ENCODE measurements at regions not wholly inside any gene's neighbourhood (a gene's known extent, or its start where the extent isn't known, plus 50 kb on each side); places are given as distances from the start of the nearest gene placed in this dataset.

DNA sequence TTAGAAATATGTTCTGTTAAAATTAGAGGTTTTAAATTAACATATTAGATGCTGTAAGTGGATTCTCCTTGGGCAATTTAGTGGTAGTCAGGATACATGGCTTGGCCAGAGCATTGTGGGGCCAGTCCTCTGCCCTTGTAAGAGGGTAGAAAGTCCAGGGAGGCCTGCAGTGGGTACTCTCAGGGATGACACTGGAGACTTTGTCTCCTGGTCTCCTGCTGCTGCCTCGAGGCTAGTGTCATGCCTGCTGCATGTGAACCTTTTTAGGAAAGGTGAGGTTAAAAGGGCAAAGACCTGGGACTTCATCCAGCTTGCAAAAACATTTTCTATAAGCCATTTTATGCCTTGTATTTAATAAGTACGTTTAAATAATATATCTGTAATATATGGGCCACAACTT lies 96.8 kb upstream of the PROK2 start:
- DNase-seq (ENCODE audit: low read depth) = no peak

DNA sequence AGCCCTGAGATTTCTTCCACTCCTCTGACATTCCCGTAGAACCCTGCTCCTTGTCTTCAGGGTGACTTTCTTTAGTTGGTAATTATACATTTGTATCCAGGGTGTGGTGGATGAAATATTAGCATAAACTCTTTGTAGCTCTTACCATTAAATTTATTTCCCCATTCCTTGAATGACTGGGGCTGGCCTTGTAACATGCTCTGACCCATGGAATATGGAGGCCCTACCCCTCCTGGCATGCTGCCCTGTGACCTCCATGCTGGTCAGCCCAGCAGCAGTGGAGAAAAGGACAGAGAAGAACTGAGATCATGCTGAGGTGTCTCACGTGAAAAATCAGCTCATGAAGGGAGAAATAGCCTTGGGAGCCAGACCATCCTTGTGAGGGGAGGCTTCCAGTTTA lies 96.1 kb upstream of the PROK2 start:
- no peak for DNase-seq (ENCODE audit: low read depth)

DNA sequence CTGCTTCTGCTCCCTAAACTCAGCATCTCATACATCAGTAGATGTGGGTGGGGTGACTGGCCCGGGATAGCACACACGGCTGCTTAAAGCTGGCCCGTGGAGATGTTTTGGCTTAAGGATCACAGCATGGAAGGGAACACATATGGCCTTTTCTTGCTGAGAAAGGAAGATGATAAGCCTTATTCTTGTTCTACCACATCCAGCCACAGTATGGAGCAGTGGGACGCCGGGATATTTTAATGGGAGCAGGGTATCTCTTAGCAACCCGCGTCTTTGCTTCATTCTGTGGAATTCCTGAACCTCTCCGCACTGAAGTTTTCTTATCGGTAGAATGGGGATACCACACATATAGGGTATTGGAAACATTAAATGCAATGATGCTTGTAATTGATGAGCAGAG lies 94.1 kb upstream of the PROK2 start:
- no peak for DNase-seq (ENCODE audit: low read depth)

DNA sequence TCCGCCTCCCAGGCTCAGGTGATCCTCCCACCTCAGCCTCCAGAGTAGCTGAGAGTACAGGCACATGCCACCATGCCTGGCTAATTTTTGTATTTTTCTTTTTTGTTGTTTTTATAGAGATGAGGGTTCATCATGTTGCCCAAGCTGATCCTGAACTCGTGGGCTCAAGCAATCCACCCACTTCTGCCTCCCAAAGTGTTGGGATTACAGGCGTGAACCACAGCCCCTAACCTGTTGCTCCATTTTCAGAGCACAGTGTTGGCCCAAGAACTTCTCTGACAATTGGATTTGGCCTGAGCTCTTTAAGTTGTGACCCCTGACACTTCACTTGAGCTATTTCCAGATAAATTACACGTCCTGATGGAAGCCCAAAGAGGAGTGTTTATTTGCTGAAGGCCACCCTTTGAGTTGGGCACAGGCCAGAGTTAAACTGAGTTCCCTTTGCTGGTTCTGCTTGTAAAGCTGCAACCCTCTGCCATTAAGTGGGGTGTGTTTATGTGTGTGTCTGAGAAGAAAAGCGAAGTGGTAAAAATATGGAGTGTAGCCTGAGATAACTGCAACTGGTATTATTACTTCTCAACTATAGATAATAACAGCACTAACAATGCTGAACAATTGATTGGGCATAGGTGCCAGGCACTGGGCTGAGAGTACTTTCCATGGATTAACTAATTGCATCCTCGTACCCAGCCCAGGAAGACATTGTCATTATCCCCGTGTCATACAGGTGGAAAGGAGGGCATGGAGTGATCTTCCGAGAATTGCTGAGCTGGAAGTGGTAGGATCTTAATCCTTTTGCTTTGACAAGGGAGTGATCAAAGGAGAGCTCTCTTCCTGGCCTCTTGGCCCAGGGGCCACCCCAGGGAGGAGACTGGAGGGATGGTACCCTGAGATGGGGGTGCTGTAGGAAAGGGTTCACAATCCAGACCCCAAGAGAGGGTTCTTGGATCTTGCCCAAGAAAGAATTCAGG lies 91.5 kb upstream of the PROK2 start:
- DNase-seq (ENCODE audit: low read depth) = no peak

DNA sequence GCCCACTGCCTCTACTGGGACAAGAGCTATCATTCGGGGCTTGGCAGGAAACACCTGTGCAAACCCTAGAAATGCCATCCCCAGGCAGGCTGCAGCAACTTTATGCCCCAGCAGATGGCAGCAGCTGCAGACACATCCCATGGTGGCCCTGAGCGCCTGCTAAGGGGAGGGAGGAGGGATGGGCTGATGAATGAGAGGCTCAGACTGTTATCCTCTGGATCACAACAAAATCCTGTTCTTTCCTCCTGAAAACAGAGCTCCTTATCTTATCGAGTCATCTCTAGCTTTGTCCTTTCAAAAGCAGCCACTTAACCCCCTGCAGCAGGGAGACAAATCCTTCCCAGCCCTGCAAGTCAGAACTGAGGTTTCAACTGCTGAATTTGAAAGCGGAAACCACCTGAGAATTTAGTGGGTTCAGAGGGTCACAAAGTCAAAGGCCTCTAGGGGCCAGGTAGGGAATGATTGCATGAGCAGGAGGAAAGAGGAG lies 90.6 kb upstream of the PROK2 start:
- DNase-seq (ENCODE audit: low read depth) = no peak

DNA sequence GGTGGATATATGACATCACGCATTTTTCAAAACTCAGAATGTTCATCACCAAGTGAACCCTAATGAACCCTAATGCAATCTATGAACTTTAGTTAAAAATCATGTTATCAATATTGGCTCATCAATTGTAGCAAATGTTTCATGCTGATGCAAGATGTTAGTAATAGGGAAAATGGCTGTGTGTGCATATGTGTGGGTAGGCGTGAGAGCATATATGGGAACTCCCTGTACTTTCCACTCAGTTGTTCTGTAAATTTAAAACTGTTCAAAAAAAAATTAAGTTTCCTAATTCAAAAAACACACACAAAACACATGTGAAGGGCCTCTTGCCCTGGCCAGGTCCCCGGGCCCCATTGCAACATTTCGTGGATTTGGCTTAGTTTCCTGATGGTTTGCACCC lies 89.7 kb upstream of the PROK2 start:
- no peak for DNase-seq (ENCODE audit: low read depth)

DNA sequence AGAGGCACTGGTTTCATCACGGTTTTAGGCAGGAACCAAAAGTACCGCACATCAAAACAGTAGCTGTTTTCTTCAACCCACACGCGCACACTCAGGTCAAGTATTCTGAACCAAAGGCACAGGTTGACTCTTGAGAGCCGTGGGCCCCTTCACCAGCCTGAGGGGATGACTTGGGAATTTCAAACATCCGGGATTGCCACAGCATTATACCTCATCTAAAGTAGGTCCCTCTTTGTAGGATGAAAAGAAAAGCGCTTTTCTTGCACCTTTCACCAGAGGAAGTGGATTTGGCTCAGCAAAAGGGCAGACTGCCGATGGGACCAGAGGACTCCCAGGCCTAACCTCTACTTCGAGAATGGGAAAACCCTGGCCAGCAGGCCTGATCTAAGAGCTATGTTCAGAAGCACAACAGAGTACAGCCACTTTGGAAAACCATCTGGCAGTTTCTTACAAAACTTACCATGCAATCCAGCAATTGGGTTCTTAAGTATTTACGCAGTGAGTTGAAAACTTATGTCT lies 88.2 kb upstream of the PROK2 start:
- no peak for DNase-seq (ENCODE audit: low read depth)

DNA sequence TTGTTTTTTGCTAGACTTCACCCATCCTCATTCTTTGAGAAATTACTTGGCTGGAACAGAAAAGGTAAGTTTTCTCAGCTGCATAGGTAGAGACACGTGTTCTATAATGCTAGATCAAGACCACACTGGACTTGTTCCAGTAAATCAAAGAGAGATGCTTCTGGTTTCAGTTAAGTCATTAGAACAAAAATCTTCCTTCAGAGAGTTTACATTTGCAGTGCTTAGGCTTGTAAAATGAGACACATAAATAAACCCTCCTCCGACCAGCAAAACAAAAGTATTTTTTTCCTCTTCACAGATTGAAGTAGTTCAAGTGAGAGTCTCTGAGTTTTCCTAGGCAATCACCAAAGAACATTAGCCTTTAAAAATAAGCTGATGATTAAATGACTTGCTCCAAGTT lies 87.3 kb upstream of the PROK2 start:
- no peak for DNase-seq (ENCODE audit: low read depth)

DNA sequence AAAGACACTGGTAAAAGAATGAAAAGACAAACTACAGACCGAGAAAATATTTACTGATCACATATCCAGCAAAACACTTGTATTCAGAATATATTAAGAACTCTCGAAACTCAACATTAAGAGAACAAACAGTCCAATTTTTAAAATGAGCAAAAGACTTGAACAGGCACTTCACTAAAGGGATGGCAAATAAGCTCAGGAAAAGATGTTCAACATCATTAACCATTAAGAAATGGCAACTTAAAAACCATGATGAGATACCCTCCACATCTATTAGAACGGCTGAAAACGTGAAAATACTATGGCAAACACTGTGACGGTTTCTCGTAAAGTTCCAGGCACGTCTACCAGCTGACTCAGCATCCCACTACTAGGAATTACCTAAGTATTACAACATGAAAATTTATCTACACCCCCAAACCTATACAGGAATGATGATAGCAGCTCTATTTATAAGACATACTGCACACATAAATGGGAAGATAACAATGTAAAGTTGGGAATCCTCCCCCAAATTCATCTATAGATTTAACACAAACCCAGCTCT lies 86.1 kb upstream of the PROK2 start:
- DNase-seq (ENCODE audit: low read depth) = no peak

DNA sequence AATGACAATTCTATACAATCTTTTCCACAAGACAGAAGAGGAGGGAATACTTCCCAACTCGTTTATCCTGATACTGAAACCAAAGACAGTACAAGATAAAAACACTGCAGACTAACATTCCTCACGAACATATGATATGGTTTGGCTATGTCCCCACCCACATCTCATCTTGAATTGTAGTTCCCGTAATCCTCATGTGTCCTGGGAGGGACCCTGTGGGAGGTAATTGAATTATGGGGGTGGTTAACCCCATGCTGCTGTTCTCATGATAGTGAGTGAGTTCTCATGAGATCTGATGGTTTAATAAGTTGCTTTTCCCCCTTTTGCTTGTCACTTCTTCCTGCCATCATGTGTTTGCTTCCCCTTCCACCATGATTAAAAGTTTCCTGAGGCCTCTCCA lies 83.9 kb upstream of the PROK2 start:
- no peak for DNase-seq (ENCODE audit: low read depth)

DNA sequence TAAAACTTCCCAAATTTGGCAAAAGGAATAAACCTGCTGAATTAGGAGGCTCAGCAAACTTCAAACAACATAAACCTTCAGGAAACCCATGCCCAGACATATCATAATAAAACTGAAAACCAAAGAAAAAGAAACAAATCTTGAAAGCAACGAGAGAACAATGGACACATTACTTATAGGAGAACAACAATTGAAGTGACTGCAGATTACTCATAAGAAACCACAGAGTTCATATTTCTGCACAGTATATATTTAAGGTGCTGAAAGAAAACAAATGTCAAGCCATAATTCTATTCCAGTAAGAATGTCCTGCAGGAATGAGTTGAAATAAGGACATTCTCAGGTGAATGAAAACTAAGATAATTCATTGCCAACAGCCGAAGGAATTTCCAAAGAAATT lies 80.8 kb upstream of the PROK2 start:
- no peak for DNase-seq (ENCODE audit: low read depth)

DNA sequence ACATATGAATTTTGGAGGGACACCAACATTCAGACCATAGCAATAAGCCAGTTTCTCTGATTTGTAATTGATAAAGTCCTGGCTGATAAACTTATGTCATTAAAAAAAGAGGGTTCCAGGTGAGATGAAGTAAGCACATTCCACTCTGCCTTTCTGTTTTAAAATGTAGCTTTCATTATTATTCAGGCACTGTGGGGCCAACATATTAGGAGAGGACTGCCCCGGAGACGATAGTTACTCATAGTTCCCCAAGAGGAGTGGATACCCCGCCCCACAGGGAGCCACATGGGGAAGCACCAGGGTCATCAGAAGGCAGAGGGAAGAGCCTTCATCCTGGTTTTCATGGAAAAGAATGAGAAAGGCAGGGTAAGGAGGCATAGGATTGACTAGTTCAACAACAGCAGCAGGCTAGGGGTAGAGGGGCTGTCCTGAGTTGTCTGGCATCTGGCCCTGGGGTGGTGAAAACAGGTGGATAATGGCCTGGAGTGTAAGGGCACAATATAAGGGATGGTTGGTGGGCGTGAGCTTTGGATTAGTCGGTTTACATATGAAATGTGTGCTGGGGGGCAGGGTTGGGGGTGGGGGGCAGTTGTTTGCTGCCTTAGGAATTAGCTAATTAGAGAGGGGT lies 78.7 kb upstream of the PROK2 start:
- no peak for DNase-seq (ENCODE audit: low read depth)

DNA sequence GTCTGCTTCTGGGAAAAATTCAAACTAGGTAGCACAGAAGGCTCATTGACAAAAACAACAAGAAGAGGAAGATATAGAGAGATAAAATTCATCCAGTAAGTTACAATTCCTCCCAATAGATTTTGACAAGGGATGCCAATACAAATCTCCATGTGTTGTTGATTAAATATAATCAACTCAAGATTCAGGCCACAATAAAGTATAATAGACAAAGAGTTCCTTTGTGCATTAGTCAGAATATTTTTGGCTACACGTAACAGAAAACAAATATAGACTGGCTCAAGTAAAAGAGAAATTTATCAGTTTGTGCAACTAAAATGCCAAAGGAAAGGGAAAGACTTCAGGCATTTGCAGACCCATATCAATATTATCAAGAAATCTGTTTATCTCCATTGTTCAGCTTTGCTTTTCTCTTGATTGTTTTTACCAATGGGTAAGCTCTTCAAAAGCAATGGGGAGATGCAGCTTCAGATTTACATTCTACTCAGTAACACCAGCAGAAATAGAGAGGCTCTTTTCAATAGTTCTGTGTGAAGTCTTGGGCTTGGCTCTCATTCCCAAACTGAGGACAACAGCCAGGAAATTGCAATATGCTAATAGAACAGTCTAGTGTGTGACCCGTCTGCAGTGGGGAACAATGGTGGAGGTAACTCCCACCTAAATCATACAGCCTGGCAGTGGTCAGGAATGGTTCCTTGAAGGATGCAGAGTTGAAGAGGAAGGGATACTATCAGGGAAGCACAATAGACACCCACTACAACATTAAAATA lies 77.6 kb upstream of the PROK2 start:
- peak; percentile 27 for DNase-seq (ENCODE audit: low read depth)

DNA sequence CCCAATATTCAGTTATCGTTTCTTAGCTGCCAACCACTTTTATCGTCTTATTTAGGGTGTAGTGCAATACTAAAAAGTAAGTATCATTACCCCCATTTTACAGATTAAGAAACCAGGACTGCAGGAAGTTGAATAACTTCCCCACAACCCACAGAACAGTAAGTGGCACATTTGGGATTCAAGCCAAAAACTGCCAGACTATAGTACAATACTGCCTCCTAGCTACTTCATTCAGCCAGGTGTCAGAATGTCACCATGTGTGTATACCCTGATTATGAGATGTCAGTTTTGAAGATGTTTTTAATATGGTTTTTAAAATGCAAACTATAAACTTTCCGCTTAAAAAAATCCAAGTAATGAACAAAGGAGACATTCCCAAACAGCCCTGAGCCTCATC lies 74.2 kb upstream of the PROK2 start:
- DNase-seq (ENCODE audit: low read depth) = no peak

DNA sequence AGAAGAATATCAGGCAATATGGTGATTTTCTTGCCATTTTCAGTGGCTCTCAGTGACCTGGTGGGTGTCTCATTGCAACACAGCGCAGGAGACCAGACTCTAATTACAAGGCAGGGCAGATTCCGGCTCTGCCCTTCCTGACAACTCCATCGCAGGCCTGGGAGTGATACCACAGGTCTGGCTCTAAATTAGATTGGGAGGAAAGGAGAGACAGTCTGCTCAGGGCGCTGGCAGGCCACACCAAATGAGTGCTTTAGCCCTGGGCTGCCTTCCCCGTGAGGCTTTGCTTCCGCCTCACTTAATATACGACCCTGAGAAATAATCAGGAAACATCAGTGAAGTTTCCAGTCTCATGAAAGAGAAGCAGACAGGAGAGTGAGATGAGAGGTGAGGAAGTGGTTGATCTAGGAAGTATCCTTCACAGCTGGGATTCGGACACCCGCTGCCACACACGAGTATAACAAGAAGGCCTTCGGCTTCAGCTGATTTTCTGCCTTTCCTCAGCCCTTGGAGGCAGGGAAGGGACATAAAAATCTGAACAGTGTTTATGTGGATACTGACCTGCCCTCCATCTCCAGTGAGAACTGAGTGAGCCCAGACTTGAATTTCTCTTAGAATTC lies 73.7 kb upstream of the PROK2 start:
- no peak for DNase-seq (ENCODE audit: low read depth)

DNA sequence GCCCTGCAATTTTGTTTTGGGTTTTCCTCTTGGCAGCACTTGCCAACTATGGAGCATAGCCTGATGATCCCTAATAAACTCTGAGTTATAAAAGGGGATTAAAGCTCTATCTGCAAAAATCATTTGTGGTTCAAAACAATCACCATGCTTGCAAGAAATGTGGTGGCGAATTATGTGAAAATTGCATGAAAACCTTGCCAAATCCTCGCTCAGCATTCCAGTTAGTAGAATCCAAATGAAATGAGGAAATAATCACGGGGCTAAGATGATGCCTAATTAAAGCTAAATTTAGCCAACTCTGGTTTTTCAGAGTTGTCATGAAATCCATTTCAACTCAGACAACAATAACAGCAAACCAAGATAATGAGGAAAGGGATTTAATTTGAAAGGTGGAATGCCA lies 73.0 kb upstream of the PROK2 start:
- DNase-seq (ENCODE audit: low read depth) = peak; percentile 61

DNA sequence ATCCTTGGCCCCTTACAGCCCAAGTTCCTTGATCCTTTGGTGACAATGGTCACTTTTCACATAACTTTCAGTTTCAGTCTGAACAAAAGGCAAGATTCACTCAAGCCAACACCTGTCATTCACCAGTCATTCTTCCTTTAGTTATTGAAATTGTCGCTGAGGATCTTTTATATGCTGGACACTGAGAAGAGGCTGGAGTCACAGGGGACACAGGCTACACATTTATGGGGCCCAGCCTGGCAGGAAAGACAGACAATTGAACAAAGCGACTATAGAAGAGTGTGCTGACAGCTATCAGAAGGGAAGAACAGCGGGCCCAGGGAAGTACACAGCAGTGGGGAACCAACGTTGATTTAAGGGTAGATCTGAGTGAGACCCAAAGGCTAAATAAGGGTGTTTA lies 69.8 kb upstream of the PROK2 start:
- DNase-seq (ENCODE audit: low read depth) = no peak

DNA sequence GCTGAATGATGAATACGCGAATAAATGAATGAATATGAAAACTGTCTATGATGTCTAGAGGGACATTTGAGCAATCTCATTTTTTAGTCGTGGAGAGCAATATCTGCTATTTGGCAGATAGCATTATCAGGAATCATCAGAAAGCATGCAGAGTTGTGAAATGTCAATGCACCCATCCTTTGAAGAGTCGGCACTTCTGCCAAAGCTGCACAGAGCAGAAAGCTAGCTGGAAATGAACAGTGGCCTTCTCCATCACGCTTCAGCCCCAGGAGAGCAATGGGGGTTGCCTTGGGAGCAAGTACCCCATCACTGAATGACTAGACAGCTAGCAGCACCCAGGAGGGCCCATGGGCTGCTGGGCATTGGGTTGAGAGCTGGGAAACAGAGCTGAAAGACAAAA lies 69.1 kb upstream of the PROK2 start:
- DNase-seq (ENCODE audit: low read depth) = no peak

DNA sequence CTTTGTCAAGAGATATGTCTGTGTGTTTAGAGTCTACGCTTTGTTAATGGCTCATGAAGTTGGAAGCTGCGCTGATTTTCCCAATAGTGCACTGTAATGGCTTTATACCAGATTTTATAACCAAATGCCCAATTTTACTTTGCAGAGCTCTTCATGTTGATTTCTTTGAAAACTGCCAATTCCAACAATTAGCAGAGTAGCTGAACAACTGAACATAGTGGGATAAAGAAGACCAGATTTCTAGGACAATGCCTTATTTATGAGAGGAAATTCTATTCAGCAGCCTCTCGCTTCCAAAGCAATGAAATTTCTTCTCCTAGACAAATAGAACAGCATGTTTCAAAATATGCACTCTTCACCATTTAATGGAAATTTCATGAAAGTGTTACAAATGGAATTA lies 66.9 kb upstream of the PROK2 start:
- DNase-seq (ENCODE audit: low read depth) = no peak

DNA sequence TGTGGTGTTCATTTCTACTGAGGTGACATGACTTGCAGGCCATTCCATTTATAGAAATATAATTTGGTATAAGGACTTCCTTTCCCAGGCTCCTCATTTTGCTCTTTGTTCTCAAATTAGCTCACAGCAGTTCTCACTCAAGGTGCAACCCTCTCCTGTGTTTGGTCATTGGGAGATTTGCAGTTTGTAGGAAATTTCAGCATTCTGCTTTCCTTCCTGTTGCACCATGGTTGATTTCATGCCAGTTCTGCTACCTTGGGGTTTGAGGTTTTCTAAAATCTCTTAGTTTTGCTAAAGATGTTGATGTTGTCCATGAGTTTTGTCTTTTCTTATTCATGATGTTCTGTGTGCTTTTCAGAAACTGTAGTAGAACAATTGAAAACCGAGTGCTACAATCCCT lies 65.7 kb upstream of the PROK2 start:
- DNase-seq (ENCODE audit: low read depth) = no peak

DNA sequence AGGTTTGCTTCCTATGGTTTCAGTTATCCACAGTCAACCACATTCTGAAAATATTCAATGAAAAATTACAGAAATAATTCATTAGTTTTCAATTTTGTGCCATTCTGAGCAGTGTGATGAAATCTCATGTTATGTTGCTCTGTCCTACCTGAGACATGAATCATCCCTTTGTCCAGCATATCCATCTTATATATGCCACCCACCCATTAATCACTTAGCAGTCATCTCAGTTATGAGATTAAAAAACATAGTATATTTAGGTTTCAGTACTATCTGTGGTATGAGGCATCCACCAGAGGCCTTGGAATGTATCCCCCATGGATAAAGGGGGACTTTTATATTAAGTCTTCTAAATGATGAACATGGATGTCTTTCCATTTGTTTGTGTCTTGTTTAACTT lies 64.7 kb upstream of the PROK2 start:
- no peak for DNase-seq (ENCODE audit: low read depth)

DNA sequence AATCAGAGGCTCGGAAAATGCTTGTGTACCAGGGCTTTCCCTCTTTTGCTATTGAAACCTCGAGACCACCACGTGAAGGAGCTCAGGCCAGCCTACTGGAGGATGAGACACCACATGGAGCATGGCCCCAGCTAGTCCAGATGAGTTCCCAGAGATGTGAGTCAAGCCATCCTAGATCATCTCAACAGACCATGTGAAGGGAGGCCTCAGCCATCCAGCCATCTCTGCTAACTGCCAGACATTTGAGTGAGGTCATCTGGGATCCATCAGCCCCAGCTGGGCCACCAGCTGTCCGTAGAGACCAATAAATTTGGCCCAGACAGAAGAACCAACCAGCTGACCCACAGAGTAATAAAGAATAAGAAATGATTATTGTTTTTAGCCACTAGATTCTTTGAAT lies 62.8 kb upstream of the PROK2 start:
- DNase-seq (ENCODE audit: low read depth) = no peak
